SH-SY5Y (cell line): ENCODE measurements at regions not wholly inside any gene's neighbourhood (a gene's known extent, or its start where the extent isn't known, plus 50 kb on each side); places are given as distances from the start of the nearest gene placed in this dataset.

ENCODE experiments used
- GATA2 ChIP-seq: IDR thresholded peaks from 2 replicates; pipeline ENCODE4 v1.6.1; 2011; ENCODE audit warnings: mild to moderate bottlenecking, low read depth, low read length
- GATA3 ChIP-seq: IDR thresholded peaks from 2 replicates; pipeline ENCODE4 v1.6.1; 2011; ENCODE audit warnings: low read depth, mild to moderate bottlenecking, low read length, moderate library complexity

DNA sequence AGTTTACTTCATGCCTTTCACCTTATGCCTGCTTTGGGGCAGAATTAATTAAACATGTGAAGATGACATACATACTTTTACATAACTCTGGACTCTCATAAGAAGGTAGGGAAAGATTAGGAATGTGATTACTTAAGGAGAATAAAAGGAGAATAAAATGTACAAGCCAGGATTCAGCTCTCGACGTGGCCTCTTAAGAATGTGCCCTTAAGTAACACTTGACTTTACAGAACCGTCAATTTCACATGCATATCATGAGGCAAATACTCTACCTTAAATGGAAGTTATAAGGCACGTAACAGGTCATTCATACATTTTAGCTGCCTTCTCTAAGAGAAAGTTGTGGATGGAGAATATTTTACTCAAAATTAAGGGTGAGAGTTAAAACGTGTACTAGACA lies 263.7 kb upstream of the LMCD1 start:
- TF ChIP-seq GATA2 (no peak), GATA3 (no peak)
